GM12873 (cell line): ENCODE measurements at regions not wholly inside any gene's neighbourhood (a gene's known extent, or its start where the extent isn't known, plus 50 kb on each side); places are given as distances from the start of the nearest gene placed in this dataset.

Experiments used
- TF ChIP-seq, protein P1 (sequence below): IDR thresholded peaks from 2 replicates; pipeline ENCODE4 v1.5.1; 2012; ENCODE audit warnings: low read depth, mild to moderate bottlenecking, moderate library complexity, low read length, control low read depth; ENCODE audit not compliant: insufficient read depth; ENCODE audit errors: missing control alignments

DNA sequence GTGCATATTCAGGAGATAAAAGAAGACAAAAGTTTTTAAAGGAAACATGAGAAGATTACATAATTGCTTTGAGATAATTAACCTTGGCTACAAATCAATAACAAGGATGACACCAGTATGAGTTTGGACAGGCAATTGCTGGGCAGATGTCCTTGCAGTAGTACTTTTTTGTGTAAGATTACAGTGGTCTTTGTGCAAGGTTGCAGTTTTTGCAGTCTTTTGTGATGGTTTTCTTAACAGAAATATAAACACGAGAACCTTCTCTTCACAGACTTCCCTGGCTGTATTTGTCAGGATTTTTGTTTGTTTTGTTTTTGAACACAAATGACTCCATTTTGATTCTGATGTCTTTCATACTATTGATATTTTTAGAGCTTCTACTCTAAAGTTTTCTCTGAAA is 128.3 kb upstream of the ALCAM start:
- TF ChIP-seq, protein P1, sequence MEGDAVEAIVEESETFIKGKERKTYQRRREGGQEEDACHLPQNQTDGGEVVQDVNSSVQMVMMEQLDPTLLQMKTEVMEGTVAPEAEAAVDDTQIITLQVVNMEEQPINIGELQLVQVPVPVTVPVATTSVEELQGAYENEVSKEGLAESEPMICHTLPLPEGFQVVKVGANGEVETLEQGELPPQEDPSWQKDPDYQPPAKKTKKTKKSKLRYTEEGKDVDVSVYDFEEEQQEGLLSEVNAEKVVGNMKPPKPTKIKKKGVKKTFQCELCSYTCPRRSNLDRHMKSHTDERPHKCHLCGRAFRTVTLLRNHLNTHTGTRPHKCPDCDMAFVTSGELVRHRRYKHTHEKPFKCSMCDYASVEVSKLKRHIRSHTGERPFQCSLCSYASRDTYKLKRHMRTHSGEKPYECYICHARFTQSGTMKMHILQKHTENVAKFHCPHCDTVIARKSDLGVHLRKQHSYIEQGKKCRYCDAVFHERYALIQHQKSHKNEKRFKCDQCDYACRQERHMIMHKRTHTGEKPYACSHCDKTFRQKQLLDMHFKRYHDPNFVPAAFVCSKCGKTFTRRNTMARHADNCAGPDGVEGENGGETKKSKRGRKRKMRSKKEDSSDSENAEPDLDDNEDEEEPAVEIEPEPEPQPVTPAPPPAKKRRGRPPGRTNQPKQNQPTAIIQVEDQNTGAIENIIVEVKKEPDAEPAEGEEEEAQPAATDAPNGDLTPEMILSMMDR = no peak

DNA sequence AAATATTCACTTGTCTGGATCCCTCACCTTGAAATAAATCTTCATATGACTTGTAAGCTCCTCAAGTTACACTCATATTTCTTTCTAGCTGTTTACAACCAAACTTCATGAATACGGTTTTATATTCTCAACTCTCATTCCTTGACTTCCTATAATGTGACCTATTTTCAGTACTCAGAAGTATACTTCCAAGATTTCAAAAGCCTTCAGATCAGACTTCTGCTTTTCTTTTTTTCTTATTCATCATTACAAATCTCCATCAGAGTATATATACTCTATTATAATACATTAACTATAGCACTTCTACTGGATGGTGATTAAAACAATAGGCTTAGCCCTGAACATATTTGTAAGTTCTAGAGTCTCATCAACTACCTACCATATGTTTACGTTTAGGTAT is 123.6 kb upstream of the ALCAM start:
- TF ChIP-seq, protein P1 = no peak

DNA sequence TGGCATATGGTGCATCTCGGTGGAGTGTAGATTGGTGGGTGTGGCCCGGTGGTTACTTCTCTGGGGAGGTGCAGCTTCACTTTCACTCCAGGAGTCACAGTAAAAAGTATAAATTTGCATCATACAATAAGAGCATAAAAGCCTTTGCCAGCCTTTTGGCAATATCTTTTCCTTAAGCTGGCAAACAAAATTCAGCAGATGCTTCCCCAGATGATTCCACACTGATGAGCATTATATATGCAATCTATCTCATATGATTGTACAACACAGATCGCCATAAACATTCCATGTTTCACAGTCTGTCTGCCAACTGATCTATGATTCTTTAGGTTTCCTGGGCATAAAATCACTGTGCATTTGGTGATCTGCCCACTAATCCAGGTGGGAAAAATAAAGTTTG is 120.2 kb upstream of the ALCAM start:
- TF ChIP-seq, protein P1 = no peak

DNA sequence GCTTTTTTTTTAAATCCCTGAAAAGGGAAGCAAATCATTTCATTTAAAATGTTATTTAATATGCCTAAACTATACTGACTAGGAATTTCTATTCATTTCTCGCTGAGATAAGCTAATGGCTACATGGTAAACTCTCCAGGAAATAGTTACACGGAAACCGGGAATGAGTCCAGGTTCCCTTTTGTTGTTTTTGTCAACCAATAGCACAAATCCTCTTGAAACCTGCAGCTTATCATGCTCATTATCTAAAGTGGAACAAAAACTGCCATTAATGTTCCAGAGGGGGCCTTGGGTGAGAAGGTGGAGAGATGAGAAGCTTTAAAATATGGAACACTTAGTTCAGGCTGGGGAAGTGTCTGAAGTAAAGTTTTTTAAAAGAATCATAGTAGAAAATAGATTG is 113.5 kb upstream of the ALCAM start:
- TF ChIP-seq, protein P1 = no peak

DNA sequence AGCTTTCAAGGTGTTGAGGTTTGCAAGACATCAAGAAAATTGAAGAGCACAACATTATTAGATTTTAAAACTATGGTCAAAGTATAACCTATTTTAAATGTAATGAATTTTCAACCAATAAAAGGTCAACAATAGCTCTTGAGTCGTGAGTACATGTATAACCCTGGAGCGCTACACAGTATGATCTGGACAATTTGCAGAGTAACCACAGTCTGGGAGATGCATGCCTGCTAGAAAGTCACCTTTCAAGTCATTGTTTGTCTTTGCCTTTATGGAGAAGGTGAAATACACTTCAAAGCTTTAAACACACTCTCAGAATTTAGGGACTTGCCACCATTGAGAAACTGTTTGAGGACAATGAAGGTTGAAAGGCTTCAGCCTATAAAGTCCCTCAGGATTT is 112.6 kb upstream of the ALCAM start:
- TF ChIP-seq, protein P1 = no peak

DNA sequence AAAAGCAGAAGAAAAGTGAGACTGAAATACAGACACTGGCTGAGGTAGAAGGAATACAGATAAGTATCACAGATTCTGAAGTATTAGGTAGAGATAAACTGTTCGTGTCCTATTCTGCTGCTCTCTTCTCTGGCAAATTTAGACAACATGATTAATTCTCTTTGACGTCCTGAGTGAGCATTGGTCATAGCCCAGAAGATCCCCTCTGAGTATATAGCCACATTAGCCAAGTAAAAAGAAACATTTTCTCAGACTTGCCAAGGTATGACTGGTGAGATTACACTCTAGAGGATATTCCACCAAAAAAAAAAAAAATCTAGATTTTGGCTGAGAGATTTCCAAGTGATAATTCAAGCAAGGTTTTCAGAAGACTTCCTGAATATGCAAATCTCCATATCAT is 111.4 kb upstream of the ALCAM start:
- TF ChIP-seq, protein P1 = no peak

DNA sequence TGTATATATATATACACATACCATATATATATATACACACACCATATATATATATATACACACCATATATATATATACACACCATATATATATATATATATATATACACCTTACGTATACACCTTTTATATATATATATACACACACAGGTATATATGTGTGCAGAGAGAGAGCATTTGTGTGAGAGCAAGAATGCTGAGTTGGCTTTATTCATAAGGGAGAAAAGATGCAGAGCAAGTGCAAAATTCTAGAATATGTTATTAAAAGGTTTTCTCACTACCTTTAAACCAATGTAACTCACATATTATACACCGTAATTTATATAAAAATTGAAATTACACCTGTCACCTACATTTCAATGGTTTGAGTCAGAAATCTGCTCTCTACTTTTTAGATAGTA is 107.2 kb upstream of the ALCAM start:
- TF ChIP-seq, protein P1 = no peak
